Stimulated activated CD4-positive, alpha-beta T cell treated with anti-CD3 and anti-CD28 coated beads, TNF-alpha, amount 100 ng/mL, for 48 hours (primary cell): ENCODE measurements at regions not wholly inside any gene's neighbourhood (a gene's known extent, or its start where the extent isn't known, plus 50 kb on each side); places are given as distances from the start of the nearest gene placed in this dataset.
"Not testable (repeated sequence)": the region's sequence is repeated elsewhere in the genome, so short reads cannot be mapped to it uniquely, and the experiment has no call there.

Source experiments
- DNase-seq, 3 donors: peaks; one replicate each; pipeline ENCODE4 v3.0.0-alpha.2; 2020; ENCODE audit warnings: low read depth in 3 of 3

GRCh38 chr13:87537951-87538350, 133.2 kb upstream of the SLITRK5 start:
- DNase-seq: no peak

GRCh38 chr13:87538366-87539052, 132.7 kb upstream of the SLITRK5 start:
- DNase-seq: no peak

GRCh38 chr13:87553142-87553541, 118.0 kb upstream of the SLITRK5 start:
- no peak for DNase-seq

- no peak for DNase-seq
These were observed 117.1 kb upstream of the SLITRK5 start for GRCh38 chr13:87554045-87554444.

- no peak for DNase-seq
These were observed 113.4 kb upstream of the SLITRK5 start for GRCh38 chr13:87557788-87558187.

- not testable (repeated sequence) for DNase-seq
These were observed 109.6 kb upstream of the SLITRK5 start for GRCh38 chr13:87561580-87561979.

- no peak for DNase-seq
These were observed 100.5 kb upstream of the SLITRK5 start for GRCh38 chr13:87570669-87571068.

- DNase-seq: no peak
These were observed 88.8 kb upstream of the SLITRK5 start for GRCh38 chr13:87582399-87582798.

GRCh38 chr13:87590518-87590917, 80.7 kb upstream of the SLITRK5 start:
- DNase-seq: no peak

- not testable (repeated sequence) for DNase-seq
These were observed 66.7 kb upstream of the SLITRK5 start for GRCh38 chr13:87604437-87604836.

- DNase-seq: no peak
These were observed 63.9 kb upstream of the SLITRK5 start for GRCh38 chr13:87607266-87607665.

GRCh38 chr13:87614276-87614675, 56.9 kb upstream of the SLITRK5 start:
- no peak for DNase-seq
